Putamen (tissue), 1 donor: ENCODE measurements at regions not wholly inside any gene's neighbourhood (a gene's known extent, or its start where the extent isn't known, plus 50 kb on each side); places are given as distances from the start of the nearest gene placed in this dataset.

Source experiments
- DNase-seq: peaks from one replicate; pipeline ENCODE4 v3.0.0-alpha.2; 2016; ENCODE audit warnings: low spot score

- DNase-seq = no peak
Observed at GRCh38 chr20:60430516-60431001, 472.3 kb downstream of the CDH26 start.

GRCh38 chr20:60431349-60431748 is 473.1 kb downstream of the CDH26 start:
- DNase-seq = no peak

GRCh38 chr20:60437418-60437817 is 479.2 kb downstream of the CDH26 start:
- no peak for DNase-seq

DNA sequence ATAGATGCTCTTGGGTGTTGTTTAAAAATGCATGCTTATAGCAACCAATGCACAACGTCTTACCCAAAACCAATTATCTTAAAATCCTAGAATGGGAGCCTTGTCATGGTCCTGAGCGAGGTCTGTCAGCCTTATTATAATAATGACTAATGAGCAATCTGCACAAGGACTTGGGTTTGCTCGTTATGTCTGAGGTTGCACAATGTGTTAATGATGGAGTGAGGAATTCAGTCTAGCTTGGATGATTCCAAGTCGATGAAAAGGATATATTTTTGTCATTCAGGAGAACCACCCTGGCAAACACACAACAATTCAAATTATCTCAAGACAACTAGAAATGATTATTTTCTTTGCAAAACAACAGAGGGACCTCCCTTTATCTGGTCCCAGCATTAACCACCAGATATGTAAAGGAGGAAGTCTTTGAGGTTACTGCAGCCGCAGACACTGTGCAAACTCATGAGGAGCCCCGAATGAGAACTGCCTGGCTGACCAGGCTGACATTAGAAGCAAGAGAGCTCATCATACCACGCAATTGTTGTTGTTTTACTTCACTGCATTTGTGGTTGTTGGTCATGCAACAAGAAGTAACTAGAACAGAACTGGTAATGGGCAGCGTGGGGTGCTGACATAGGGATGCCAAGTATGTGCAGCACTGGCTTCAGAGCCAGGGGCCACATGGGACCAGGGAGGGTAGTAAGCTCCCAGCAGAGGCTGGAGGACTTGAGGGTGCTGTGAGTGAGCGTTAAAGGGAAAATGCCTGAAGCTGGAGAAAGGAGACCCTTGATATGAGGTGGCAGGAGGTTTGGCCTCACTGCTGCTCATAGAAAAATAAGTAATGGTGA is 488.3 kb downstream of the CDH26 start:
- no peak for DNase-seq

GRCh38 chr20:60447703-60448102 is 489.5 kb downstream of the CDH26 start:
- no peak for DNase-seq

- DNase-seq = no peak
Observed at GRCh38 chr20:60453388-60454246, 495.4 kb downstream of the CDH26 start.

DNA sequence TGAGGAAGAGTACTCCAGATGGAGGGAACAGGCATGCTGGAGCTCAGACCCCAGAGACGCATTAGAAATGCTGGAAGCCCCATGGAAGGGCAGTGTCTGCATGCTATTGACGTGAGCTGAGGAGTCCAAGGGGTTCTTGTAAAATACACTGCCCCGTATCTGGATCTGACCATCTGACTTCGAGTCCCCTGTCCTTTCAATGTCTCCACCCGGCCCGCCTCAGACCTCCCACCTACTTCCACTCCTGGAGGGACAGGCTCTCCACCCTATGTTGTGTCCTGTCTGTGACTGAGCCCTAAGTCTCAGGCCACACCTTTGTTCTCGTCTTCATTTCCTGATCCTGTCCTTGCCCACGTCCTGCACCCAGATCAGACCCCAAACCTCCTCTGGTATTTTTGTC is 496.3 kb downstream of the CDH26 start:
- DNase-seq = no peak

- DNase-seq = no peak
Observed at GRCh38 chr20:60455272-60455671, 497.0 kb downstream of the CDH26 start.

DNA sequence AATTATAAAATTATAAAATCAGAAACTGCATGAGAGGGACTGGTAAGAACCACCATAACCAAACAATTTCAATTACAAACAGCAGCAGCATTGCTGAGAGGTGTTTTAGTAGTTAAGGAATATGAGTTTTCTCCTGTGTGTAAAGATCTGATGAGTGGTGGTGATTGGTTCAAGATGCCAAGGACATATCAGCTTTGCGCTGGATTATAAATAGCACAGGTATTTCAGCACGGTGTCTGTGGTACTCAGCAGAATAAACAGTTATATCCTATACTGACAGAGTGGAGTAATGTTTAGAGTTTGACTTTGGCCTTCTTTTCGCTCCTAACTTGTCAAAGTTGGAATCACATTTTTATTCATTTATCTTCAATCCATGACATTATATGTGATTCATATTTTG is 501.0 kb downstream of the CDH26 start:
- no peak for DNase-seq

DNA sequence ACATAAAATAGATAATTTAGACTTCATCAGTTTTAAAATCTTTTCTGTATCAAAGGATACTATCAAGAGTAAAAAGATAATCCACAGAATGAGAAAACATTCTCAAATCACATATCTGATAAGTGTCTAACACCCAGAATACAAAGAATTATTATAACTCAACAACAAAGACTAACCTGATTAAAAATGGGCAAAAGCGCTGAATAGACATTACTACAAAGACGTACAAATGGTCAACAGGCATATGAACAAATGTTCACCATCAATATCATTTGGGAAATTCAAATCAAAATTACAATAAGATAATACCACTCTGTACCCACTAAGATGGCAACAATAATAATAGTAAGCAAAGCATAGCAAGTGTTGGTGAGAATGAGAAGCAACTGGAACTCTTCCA is 503.8 kb downstream of the CDH26 start:
- DNase-seq = no peak

- DNase-seq = no peak
Observed at GRCh38 chr20:60463798-60464197, 505.6 kb downstream of the CDH26 start.

DNA sequence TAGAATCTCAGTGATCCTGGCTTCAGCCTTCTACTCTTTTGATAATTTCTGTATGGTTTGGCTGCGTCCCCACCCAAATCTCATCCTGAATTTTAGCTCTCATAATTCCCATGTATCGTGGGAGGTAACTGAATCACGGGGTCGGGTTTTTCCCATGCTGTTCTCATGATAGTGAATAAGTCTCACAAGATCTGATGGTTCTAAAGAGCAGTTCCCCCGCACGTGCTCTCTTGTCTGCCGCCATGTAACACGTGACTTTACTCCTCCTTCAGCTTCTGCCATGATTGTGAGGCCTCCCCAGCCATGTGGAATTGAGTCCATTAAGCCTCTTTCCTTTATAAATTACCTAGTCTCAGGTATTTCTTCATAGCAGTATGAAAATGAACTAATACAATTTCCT is 507.2 kb downstream of the CDH26 start:
- no peak for DNase-seq

GRCh38 chr20:60465993-60466686 is 507.9 kb downstream of the CDH26 start:
- DNase-seq = no peak

- DNase-seq = no peak
Observed at GRCh38 chr20:60466687-60467022, 508.4 kb downstream of the CDH26 start.

GRCh38 chr20:60467078-60467477 is 508.9 kb downstream of the CDH26 start:
- DNase-seq = no peak

GRCh38 chr20:60467771-60468170 is 509.5 kb downstream of the CDH26 start:
- DNase-seq = no peak

- DNase-seq = no peak
Observed at GRCh38 chr20:60469829-60470228, 511.6 kb downstream of the CDH26 start.

DNA sequence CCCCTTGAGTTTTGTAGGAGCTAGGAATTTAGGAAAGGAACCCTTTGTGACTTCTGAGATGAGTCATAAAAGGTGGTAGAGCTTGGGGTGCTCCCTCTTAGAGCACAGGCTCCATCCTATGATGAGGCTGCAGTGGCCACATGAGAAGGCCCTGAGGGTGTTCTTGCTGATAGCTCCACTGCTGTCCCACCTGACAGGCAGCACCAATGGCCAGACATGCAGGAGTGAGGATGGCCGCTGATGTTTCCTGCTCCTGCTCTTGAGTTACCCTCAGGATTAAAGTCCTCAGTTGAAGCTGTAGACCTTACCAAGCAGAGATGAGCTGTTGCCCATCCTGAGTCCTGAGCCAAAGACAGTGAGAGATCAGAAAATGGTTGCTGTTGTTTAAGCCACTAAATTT is 512.1 kb downstream of the CDH26 start:
- no peak for DNase-seq

- no peak for DNase-seq
Observed at GRCh38 chr20:60473211-60473610, 515.0 kb downstream of the CDH26 start.

DNA sequence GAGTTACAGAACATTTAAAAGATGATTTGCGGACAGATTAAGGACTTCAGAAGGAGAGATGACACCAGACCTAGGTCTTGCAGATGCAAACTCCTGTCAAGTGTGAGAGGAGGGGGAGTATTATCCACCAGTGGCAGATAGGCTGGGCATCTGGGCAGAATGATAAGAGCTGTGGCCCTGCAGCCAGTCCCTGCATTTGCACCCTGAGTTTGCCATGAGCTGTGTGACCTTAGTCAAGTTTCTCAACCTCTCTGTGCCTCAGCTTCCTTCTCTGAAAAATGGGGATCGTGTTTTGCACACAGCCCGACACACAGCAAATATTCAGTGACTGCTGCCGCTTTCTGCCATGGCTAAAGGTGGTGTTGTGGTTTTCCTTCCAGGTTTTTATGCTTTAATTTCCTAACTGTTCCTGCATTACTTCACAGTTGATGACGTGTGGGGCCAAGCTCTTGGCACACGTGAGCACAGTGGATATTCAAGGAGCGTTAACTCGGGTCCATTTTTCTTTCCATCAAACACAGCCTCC is 516.2 kb downstream of the CDH26 start:
- DNase-seq = no peak

- DNase-seq = no peak
Observed at GRCh38 chr20:60476045-60476444, 517.8 kb downstream of the CDH26 start.

DNA sequence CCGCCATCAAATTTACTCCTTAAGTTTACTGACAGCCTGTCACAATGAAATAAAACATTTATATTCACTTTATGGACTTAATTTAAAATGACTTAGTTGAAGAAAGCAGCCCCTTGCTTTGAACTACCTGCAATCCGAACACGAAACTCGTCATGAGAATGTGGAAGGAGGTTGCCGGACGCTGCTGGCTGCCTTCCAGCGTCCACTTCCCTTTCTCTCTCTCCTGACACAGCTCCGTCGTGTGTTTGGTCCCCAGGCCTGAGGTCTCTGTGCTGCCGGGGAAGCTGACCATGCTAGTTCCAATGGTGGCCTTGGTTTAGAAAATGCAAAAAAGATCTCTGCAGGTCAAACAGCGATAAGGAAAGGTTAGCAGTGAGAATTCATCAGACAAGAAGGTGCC is 519.7 kb downstream of the CDH26 start:
- DNase-seq = peak; percentile 0
